ENCODE measurements at regions not wholly inside any gene's neighbourhood (a gene's known extent, or its start where the extent isn't known, plus 50 kb on each side); places are given as distances from the start of the nearest gene placed in this dataset.

- TF ChIP-seq JUND (IDR thresholded peaks at IDR 0.05), result no peak
- no peak for TF ChIP-seq RAD21 (IDR thresholded peaks at IDR 0.05; ENCODE audit: low read depth)
- no peak for TF ChIP-seq EGR1 (IDR thresholded peaks at IDR 0.05; ENCODE audit: low read depth)
- TF ChIP-seq EZH2 (IDR thresholded peaks at IDR 0.05), result no peak
- TF ChIP-seq, protein P1, sequence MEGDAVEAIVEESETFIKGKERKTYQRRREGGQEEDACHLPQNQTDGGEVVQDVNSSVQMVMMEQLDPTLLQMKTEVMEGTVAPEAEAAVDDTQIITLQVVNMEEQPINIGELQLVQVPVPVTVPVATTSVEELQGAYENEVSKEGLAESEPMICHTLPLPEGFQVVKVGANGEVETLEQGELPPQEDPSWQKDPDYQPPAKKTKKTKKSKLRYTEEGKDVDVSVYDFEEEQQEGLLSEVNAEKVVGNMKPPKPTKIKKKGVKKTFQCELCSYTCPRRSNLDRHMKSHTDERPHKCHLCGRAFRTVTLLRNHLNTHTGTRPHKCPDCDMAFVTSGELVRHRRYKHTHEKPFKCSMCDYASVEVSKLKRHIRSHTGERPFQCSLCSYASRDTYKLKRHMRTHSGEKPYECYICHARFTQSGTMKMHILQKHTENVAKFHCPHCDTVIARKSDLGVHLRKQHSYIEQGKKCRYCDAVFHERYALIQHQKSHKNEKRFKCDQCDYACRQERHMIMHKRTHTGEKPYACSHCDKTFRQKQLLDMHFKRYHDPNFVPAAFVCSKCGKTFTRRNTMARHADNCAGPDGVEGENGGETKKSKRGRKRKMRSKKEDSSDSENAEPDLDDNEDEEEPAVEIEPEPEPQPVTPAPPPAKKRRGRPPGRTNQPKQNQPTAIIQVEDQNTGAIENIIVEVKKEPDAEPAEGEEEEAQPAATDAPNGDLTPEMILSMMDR (IDR thresholded peaks at IDR 0.05 in 2 of 3, conservative IDR thresholded peaks at IDR 0.05 in 1 of 3; ENCODE audit: borderline replicate concordance in 1 of 3, insufficient read depth in 1 of 3, low read depth in 2 of 3, low read length in 2 of 3), result no peak
- no peak for TF ChIP-seq SRF (IDR thresholded peaks at IDR 0.05; ENCODE audit: low read depth)
- no peak for TF ChIP-seq CEBPB (IDR thresholded peaks at IDR 0.05; ENCODE audit: low read depth)
- TF ChIP-seq, protein P2, sequence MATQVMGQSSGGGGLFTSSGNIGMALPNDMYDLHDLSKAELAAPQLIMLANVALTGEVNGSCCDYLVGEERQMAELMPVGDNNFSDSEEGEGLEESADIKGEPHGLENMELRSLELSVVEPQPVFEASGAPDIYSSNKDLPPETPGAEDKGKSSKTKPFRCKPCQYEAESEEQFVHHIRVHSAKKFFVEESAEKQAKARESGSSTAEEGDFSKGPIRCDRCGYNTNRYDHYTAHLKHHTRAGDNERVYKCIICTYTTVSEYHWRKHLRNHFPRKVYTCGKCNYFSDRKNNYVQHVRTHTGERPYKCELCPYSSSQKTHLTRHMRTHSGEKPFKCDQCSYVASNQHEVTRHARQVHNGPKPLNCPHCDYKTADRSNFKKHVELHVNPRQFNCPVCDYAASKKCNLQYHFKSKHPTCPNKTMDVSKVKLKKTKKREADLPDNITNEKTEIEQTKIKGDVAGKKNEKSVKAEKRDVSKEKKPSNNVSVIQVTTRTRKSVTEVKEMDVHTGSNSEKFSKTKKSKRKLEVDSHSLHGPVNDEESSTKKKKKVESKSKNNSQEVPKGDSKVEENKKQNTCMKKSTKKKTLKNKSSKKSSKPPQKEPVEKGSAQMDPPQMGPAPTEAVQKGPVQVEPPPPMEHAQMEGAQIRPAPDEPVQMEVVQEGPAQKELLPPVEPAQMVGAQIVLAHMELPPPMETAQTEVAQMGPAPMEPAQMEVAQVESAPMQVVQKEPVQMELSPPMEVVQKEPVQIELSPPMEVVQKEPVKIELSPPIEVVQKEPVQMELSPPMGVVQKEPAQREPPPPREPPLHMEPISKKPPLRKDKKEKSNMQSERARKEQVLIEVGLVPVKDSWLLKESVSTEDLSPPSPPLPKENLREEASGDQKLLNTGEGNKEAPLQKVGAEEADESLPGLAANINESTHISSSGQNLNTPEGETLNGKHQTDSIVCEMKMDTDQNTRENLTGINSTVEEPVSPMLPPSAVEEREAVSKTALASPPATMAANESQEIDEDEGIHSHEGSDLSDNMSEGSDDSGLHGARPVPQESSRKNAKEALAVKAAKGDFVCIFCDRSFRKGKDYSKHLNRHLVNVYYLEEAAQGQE (IDR thresholded peaks at IDR 0.05; ENCODE audit: low read depth), result no peak
- no peak for TF ChIP-seq SIN3A (IDR thresholded peaks at IDR 0.05; ENCODE audit: low read depth)
- TF ChIP-seq MAX (IDR thresholded peaks at IDR 0.05), result no peak
- no peak for TF ChIP-seq TCF7L2 (IDR thresholded peaks at IDR 0.05; ENCODE audit: borderline replicate concordance, extremely low read depth, insufficient read depth, insufficient read length)
- TF ChIP-seq YY1 (IDR thresholded peaks at IDR 0.05; ENCODE audit: extremely low read depth, insufficient replicate concordance, low read depth, low read length), result no peak
- no peak for TF ChIP-seq SP1 (IDR thresholded peaks at IDR 0.05; ENCODE audit: low read depth)
- no peak for TF ChIP-seq EZH2phosphoT487 (IDR thresholded peaks at IDR 0.05; ENCODE audit: borderline replicate concordance)
Measured at GRCh38 chr2:193446967-193447366, 1252.2 kb upstream of the TMEFF2 start.

All from HCT116 (cell line).